NB4 (cell line): ENCODE measurements at regions not wholly inside any gene's neighbourhood (a gene's known extent, or its start where the extent isn't known, plus 50 kb on each side); places are given as distances from the start of the nearest gene placed in this dataset.

Source experiments
- DNase-seq: peaks from one replicate; pipeline ENCODE4 v3.0.0; 2010; ENCODE audit warnings: low read depth
- H3K4me3 ChIP-seq: one replicate; pipeline ENCODE4 v1.5.1; 2011; ENCODE audit warnings: mild to moderate bottlenecking, low read depth, low read length, moderate library complexity
- MYC ChIP-seq: IDR thresholded peaks from 2 replicates; pipeline ENCODE4 v1.6.1; 2011; ENCODE audit warnings: low read depth, low read length
- POLR2A ChIP-seq: IDR thresholded peaks from 2 replicates; pipeline ENCODE4 v1.6.1; 2011; ENCODE audit warnings: mild to moderate bottlenecking; ENCODE audit not compliant: insufficient read length; ENCODE audit errors: extremely low read depth
- TF ChIP-seq, protein P1 (sequence below): IDR thresholded peaks from 2 replicates; pipeline ENCODE4 v1.6.1; 2011; ENCODE audit warnings: low read depth, low read length
- TF ChIP-seq, protein P2 (sequence below): IDR thresholded peaks from one replicate; pipeline ENCODE4 v1.5.1; 2012; ENCODE audit warnings: low read depth, low read length

DNA sequence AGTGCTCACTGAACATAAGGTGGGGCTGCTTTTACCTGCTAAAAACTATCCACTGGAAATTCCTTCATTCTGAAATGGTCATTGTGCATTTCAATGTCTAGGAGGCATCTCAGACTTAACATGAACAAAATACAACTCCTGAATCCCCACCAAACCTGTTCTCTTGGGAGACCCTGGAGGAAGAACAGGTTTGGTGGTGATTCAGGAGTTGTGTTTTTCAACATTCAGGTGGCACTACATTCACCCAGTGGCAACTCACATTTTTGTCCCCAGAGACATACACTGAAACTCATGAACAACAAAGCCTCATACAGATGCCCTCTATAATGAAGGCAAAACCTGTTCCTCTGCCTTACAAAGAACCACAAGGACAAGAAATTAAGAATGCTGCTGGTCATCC lies 64.3 kb upstream of the CYP2D6 start:
- H3K4me3 ChIP-seq: no peak overlapping the region
- DNase-seq: no peak
- no peak for TF ChIP-seq POLR2A
- TF ChIP-seq, protein P1, sequence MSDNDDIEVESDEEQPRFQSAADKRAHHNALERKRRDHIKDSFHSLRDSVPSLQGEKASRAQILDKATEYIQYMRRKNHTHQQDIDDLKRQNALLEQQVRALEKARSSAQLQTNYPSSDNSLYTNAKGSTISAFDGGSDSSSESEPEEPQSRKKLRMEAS: no peak
- TF ChIP-seq, protein P2, sequence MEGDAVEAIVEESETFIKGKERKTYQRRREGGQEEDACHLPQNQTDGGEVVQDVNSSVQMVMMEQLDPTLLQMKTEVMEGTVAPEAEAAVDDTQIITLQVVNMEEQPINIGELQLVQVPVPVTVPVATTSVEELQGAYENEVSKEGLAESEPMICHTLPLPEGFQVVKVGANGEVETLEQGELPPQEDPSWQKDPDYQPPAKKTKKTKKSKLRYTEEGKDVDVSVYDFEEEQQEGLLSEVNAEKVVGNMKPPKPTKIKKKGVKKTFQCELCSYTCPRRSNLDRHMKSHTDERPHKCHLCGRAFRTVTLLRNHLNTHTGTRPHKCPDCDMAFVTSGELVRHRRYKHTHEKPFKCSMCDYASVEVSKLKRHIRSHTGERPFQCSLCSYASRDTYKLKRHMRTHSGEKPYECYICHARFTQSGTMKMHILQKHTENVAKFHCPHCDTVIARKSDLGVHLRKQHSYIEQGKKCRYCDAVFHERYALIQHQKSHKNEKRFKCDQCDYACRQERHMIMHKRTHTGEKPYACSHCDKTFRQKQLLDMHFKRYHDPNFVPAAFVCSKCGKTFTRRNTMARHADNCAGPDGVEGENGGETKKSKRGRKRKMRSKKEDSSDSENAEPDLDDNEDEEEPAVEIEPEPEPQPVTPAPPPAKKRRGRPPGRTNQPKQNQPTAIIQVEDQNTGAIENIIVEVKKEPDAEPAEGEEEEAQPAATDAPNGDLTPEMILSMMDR: no peak
- no peak for TF ChIP-seq MYC

DNA sequence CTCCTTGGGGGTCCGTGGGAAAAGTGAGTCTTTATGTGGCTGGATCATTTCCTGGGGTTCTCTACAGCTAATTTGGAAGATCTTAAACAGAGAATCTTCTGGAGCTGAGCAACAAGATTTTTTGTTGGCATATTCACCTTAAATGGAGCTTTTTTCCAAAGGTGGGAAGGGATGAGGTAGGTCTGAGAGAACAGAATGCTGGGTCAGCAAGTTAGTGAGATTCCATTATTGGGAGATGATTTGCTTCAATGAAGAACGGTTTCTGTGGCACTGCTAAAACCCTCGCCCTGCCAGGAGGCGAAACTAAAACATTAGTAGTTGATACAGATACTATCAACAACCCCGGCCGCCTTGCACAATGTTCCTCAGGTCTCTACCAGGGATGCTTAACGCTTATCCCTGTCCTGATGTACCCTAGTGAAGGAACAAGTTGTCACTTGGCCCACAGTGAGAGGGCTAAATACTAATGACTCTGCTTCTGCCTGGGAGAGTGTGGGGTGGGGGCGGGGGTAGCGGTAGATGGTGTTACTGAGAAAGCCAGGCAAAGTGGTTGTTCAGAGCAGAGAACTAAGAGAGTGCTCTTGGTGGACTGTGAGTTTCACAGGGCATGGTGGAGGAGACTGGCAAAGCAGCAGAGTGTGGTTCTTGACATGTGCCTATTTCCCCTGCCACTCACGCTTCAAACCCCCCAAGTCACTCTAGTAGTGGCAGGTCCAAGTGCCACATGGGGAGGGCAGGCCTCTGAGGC lies 63.7 kb upstream of the CYP2D6 start:
- DNase-seq: no peak
- no peak overlapping the region for H3K4me3 ChIP-seq
- TF ChIP-seq, protein P1: no peak
- no peak for TF ChIP-seq POLR2A
- TF ChIP-seq MYC: no peak

DNA sequence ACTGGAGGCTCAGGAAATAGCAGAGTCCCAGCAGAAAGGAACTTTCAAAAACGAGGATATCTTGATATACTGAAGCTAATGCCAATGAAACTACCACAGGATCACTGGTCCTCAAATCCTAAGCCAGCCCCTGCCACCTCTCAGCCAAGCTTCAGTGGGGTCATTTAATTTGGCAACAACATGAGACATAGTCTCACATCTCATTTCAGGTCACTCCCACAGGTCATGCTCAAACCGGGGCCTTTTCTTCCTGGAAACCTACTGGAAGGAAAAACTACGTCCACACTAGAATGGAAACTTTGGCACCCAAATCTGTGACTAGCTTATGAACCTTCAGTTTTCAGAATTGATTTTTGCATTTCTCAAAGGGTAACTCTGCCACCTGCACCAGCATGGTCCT lies 61.9 kb upstream of the CYP2D6 start:
- DNase-seq: no peak
- no peak overlapping the region for H3K4me3 ChIP-seq
- TF ChIP-seq POLR2A (no peak), MYC (no peak)
- TF ChIP-seq, protein P2: no peak
- TF ChIP-seq, protein P1: no peak

DNA sequence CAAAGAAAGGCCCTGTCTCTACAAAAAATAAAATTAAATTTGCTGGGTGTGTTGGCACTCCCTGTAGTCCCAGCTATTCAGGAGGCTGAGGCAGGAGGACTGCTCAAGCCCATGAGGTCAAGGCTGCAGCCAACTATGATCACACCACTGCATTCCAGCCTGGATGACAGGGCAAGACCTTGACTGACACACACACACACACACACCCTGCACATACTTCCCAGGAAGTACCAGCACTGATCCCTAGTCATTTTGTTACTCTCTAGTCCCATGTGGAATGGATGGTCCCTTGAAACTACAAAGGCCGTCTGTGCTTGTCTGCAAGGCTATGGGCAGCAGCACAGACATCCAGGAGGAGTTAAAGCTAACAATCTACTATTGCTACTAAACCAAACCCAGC lies 59.7 kb upstream of the CYP2D6 start:
- no peak for DNase-seq
- no peak overlapping the region for H3K4me3 ChIP-seq
- TF ChIP-seq POLR2A (no peak), MYC (no peak)
- TF ChIP-seq, protein P2: no peak
- TF ChIP-seq, protein P1: no peak

DNA sequence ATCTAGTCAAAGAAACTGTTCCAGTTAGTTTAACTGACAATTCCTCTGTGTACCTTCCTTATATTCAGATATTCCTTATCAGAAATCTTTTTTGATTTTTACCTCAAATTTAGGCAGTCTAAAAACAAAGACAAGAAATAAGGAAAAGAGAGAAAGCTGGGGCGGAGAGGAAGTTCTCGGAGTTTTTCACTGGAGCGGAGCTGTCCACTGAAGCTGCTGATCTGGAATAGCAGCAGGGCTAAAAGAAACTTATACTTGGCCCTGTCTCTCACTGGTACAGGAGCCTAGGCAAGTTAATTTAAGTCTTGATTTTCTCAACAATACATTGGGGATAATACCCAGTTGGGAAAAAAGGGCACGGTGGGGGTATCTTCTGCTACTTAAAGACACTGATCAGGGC lies 59.2 kb upstream of the CYP2D6 start:
- TF ChIP-seq, protein P2: no peak
- no peak for TF ChIP-seq POLR2A
- TF ChIP-seq, protein P1: no peak
- TF ChIP-seq MYC: no peak
- no peak overlapping the region for H3K4me3 ChIP-seq

DNA sequence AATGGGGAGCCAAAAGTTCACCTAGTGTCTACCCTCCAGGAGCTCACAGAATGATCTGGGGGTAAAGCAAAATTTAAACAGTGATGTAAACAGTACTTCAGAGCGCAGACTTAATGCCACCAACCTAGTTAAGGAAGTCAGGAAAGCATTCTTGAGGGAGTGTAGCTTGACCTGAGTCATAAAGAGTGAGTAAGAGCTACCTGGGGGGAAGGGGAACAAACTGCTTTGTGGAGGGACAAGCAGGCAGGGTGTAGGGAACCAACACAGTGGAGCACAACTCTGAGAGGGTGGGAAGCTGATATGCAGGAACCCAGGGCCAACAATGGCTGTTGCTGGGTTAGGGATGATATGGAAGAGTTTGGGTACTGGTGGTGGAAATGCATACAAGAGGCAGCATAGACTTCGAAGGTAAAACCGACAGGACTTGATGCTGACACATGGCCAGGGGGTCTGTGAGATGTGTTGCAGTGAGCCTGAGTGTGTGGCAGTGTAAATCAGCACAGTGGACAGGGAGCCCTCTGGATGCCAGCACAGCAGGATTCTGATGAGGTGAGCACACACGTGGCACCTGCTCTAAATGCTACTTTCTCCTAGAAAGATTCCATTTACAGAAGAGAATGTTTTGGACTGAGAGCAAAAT lies 58.3 kb upstream of the CYP2D6 start:
- no peak overlapping the region for H3K4me3 ChIP-seq
- peak; percentile 59 for DNase-seq
- TF ChIP-seq, protein P1: no peak
- TF ChIP-seq MYC (no peak), POLR2A (no peak)
- TF ChIP-seq, protein P2: no peak

More for the DNA sequence above, 59.2 kb upstream of the CYP2D6 start:
- DNase-seq: no peak
